ENCODE measurements at regions not wholly inside any gene's neighbourhood (a gene's known extent, or its start where the extent isn't known, plus 50 kb on each side); places are given as distances from the start of the nearest gene placed in this dataset.

DNA sequence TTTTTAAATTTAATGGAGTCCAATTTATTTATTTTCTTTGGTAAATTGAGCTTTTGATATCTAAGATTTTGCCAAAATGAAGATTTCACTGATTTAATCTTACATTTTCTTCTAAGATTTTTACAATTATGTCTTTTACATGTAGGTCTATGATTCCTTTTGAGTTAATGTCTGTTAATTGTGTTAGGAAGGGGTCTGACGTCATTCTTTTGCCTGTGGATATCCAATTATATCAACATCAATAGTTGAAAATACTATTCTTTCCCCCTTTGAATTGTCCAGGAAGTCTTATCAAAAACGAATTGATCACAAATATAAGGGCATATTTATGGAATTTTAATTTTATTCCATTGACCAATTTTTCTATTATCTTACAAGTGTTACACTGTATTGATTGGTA is 1258.8 kb upstream of the B3GALT2 start:
- H3K9me3 ChIP-seq (ENCODE audit: low read depth), result no peaks in the 10 kb centered on the region
- H3K79me2 ChIP-seq, result no peaks in the 10 kb centered on the region
- no peak overlapping the region for H2AFZ ChIP-seq
- no peaks in the 10 kb centered on the region for H3K36me3 ChIP-seq (replicated peaks; ENCODE audit: insufficient read depth, low read depth)
- no peak overlapping the region for H3K27ac ChIP-seq
- TF ChIP-seq, protein P1, sequence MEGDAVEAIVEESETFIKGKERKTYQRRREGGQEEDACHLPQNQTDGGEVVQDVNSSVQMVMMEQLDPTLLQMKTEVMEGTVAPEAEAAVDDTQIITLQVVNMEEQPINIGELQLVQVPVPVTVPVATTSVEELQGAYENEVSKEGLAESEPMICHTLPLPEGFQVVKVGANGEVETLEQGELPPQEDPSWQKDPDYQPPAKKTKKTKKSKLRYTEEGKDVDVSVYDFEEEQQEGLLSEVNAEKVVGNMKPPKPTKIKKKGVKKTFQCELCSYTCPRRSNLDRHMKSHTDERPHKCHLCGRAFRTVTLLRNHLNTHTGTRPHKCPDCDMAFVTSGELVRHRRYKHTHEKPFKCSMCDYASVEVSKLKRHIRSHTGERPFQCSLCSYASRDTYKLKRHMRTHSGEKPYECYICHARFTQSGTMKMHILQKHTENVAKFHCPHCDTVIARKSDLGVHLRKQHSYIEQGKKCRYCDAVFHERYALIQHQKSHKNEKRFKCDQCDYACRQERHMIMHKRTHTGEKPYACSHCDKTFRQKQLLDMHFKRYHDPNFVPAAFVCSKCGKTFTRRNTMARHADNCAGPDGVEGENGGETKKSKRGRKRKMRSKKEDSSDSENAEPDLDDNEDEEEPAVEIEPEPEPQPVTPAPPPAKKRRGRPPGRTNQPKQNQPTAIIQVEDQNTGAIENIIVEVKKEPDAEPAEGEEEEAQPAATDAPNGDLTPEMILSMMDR (IDR thresholded peaks at IDR 0.05; ENCODE audit: poor library complexity), result no peak
- TF ChIP-seq EZH2phosphoT487 (IDR thresholded peaks at IDR 0.05; ENCODE audit: low read depth, severe bottlenecking, unreplicated experiment), result no peak
- TF ChIP-seq EZH2 (IDR thresholded peaks at IDR 0.05; ENCODE audit: borderline replicate concordance), result no peak
- H3K27me3 ChIP-seq, result no peaks in the 10 kb centered on the region
- no peak overlapping the region for H3K4me3 ChIP-seq
- no peak overlapping the region for H3K4me2 ChIP-seq
- WGBS (ENCODE audit: low lambda C conversion rate, missing lambda C conversion rate), result 62% methylated on average over 2 of the region's 2 CpGs
- H3K4me1 ChIP-seq (ENCODE audit: insufficient read depth), result no peaks in the 10 kb centered on the region
- H3K9me2 ChIP-seq (replicated peaks; ENCODE audit: insufficient read depth), result no peaks in the 10 kb centered on the region
- no peaks in the 10 kb centered on the region for H4K20me1 ChIP-seq (ENCODE audit: insufficient read depth, poor library complexity, severe bottlenecking)
- DNase-seq (ENCODE audit: low spot score), result no peak

DNA sequence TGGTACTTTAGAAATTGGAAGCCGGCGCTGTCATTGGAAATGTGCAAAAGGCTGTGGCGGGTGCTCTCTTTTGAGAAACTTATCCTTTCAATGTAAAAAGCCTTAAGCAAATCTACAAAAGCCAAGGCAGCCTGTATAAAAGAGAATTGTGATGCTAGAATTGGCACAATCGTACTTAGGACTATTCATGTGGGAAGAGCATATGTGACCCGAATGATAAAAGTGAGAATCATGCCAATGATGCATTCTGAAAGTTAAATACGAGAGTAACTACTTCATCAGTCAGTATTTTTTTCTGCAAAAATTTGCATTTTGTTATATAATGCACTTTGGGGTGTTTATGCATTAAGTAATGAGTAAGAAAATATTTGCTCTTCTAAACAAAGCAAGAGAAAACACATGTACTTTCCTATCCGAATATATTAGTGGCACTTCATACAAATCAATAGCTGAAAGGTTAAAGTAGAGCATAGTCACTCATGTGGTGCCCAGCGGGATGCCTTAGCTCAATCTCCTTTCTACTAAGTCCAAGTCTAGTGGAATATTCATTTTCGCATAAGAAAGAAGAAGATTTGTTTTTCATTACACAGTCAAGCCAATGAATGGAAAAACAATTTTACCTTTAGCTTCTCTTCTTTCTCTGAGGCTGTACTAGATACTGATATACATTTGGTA is 1256.6 kb upstream of the B3GALT2 start:
- no peak for DNase-seq (ENCODE audit: low spot score)
- Histone ChIP-seq H3K79me2 (no peaks in the 10 kb centered on the region), H3K9me2 (replicated peaks; ENCODE audit: insufficient read depth) (no peaks in the 10 kb centered on the region), H3K4me2 (no peak overlapping the region), H3K4me1 (ENCODE audit: insufficient read depth) (no peaks in the 10 kb centered on the region), H2AFZ (no peak overlapping the region), H3K27me3 (no peaks in the 10 kb centered on the region), H3K36me3 (replicated peaks; ENCODE audit: insufficient read depth, low read depth) (no peaks in the 10 kb centered on the region), H3K27ac (no peak overlapping the region), H3K4me3 (no peak overlapping the region), H4K20me1 (ENCODE audit: insufficient read depth, poor library complexity, severe bottlenecking) (no peaks in the 10 kb centered on the region), H3K9me3 (ENCODE audit: low read depth) (no peaks in the 10 kb centered on the region)
- WGBS (ENCODE audit: low lambda C conversion rate, missing lambda C conversion rate), result 90% methylated on average over 9 of the region's 9 CpGs
- TF ChIP-seq, protein P1 (IDR thresholded peaks at IDR 0.05; ENCODE audit: poor library complexity), result no peak
- no peak for TF ChIP-seq EZH2phosphoT487 (IDR thresholded peaks at IDR 0.05; ENCODE audit: low read depth, severe bottlenecking, unreplicated experiment)
- TF ChIP-seq EZH2 (IDR thresholded peaks at IDR 0.05; ENCODE audit: borderline replicate concordance), result no peak

DNA sequence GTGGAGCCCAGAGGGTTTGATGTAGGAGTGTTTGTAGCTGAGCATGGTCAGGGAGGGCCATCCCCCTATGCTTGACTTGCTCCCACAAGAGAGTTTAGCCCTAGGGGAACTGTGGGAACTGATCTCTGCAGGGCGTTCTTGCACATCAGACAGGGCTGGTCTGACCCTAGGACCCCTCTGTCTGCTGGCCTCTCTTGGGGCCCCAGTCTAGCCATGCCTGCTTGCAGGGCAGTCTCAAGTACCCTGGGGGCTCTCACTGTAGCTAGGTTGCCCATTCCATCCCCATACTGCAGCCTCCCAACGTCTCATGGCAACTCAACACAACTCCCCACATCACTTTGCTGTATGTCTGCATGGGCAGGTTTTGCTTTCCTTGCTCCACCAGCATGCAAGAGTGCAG is 1250.7 kb upstream of the B3GALT2 start:
- no peak overlapping the region for H3K27ac ChIP-seq

More for the DNA sequence above, 1250.7 kb upstream of the B3GALT2 start:
- H3K4me2 ChIP-seq, result no peak overlapping the region
- no peak for DNase-seq (ENCODE audit: low spot score)
- H3K79me2 ChIP-seq, result no peaks in the 10 kb centered on the region
- no peaks in the 10 kb centered on the region for H3K9me2 ChIP-seq (replicated peaks; ENCODE audit: insufficient read depth)
- H2AFZ ChIP-seq, result no peak overlapping the region
- TF ChIP-seq, protein P1 (IDR thresholded peaks at IDR 0.05; ENCODE audit: poor library complexity), result no peak
- TF ChIP-seq EZH2 (IDR thresholded peaks at IDR 0.05; ENCODE audit: borderline replicate concordance) (no peak), EZH2phosphoT487 (IDR thresholded peaks at IDR 0.05; ENCODE audit: low read depth, severe bottlenecking, unreplicated experiment) (no peak)
- no peaks in the 10 kb centered on the region for H3K27me3 ChIP-seq
- H3K4me1 ChIP-seq (ENCODE audit: insufficient read depth), result no peaks in the 10 kb centered on the region
- 87% methylated on average over 2 of the region's 2 CpGs for WGBS (ENCODE audit: low lambda C conversion rate, missing lambda C conversion rate)
- no peak overlapping the region for H3K4me3 ChIP-seq
- no peaks in the 10 kb centered on the region for H3K36me3 ChIP-seq (replicated peaks; ENCODE audit: insufficient read depth, low read depth)
- H4K20me1 ChIP-seq (ENCODE audit: insufficient read depth, poor library complexity, severe bottlenecking), result no peaks in the 10 kb centered on the region
- no peaks in the 10 kb centered on the region for H3K9me3 ChIP-seq (ENCODE audit: low read depth)
